ENCODE measurements at regions not wholly inside any gene's neighbourhood (a gene's known extent, or its start where the extent isn't known, plus 50 kb on each side); places are given as distances from the start of the nearest gene placed in this dataset.

GRCh38 chr7:9889554-9889953, 1084.1 kb upstream of the PHF14 start:
- H3K18ac ChIP-seq (ENCODE audit: low read depth, low read length): no peak overlapping the region
- H2AFZ ChIP-seq (replicated peaks; ENCODE audit: low read length, poor library complexity): no peak overlapping the region
- H3K4me2 ChIP-seq (ENCODE audit: low read depth, low read length): no peak overlapping the region
- H2BK5ac ChIP-seq (ENCODE audit: low read depth, low read length, poor library complexity, severe bottlenecking): no peak overlapping the region
- H3K23ac ChIP-seq (ENCODE audit: low read depth, low read length): no peak overlapping the region
- H3K79me1 ChIP-seq (ENCODE audit: low read depth in 1 of 2, low read length in 2 of 2): no peaks in the 10 kb centered on the region
- H2AK9ac ChIP-seq (replicated peaks; ENCODE audit: low read depth, low read length, poor library complexity): no peak overlapping the region
- no peaks in the 10 kb centered on the region for H4K20me1 ChIP-seq (ENCODE audit: insufficient read depth, low read length)
- no peaks in the 10 kb centered on the region for H3K4me1 ChIP-seq (ENCODE audit: control insufficient read depth, insufficient read depth, low read length)
- H3K9me1 ChIP-seq (ENCODE audit: insufficient read depth, low read length): no peaks in the 10 kb centered on the region
- ATAC-seq (ENCODE audit: low read depth) (no peak), DNase-seq (no peak)
- no peaks in the 10 kb centered on the region for H3K36me3 ChIP-seq (ENCODE audit: control insufficient read depth, insufficient read depth, low read length)
- no peak overlapping the region for H2BK20ac ChIP-seq (ENCODE audit: low read depth, low read length)
- no peak overlapping the region for H3K4me3 ChIP-seq (ENCODE audit: insufficient read depth, low read depth, low read length)
- no peak overlapping the region for H4K8ac ChIP-seq (ENCODE audit: low read depth in 2 of 2, low read length in 2 of 2)
- H2AK5ac ChIP-seq (ENCODE audit: low read depth, low read length): no peak overlapping the region
- intact Hi-C loops (cut with micrococcal nuclease): no loop called here
- H3K9me3 ChIP-seq (ENCODE audit: control insufficient read depth, insufficient read depth, low read length): peaks cover 13% of the 10 kb centered on the region
- H4K91ac ChIP-seq (ENCODE audit: insufficient read depth, low read depth, low read length): no peak overlapping the region
- no peak overlapping the region for H3K27ac ChIP-seq (ENCODE audit: insufficient read depth, low read length)
- in situ Hi-C loops (cut with MboI; ENCODE audit: low sequenced_read_pairs): no loop called here
- CTCF ChIA-PET: no interaction called here
- H3K14ac ChIP-seq (replicated peaks; ENCODE audit: low read depth, low read length): no peak overlapping the region
- POLR2A ChIA-PET (ENCODE audit: unreplicated experiment): no interaction called here
- H3K27me3 ChIP-seq (ENCODE audit: control insufficient read depth, insufficient read depth, low read length): no peaks in the 10 kb centered on the region
- no peak overlapping the region for H3K9ac ChIP-seq (ENCODE audit: low read depth, low read length)
- no peak overlapping the region for H2BK15ac ChIP-seq (ENCODE audit: low read depth, low read length)
- dilution Hi-C loops (cut with HindIII; ENCODE audit: low sequenced_read_pairs, unreplicated experiment): no loop called here
- no peak overlapping the region for H3K56ac ChIP-seq (ENCODE audit: extremely low read depth, insufficient read depth, low read length)
- H2BK120ac ChIP-seq (ENCODE audit: low read depth, low read length): no peak overlapping the region
- H3K4ac ChIP-seq (ENCODE audit: low read depth, low read length): no peak overlapping the region
- no CpG with 5 or more reads among the region's 2 CpGs for WGBS, 2 experiments (ENCODE audit: extremely low coverage in 2 of 2, insufficient read length in 1 of 2)
- BruUV-seq (replicated peaks): no TSS peak
- no peak overlapping the region for H4K5ac ChIP-seq (ENCODE audit: low read depth, low read length)
- TF ChIP-seq RFX5 (IDR thresholded peaks at IDR 0.05; ENCODE audit: low read depth, low read length) (no peak), BHLHE40 (IDR thresholded peaks at IDR 0.05; ENCODE audit: low read depth, low read length) (no peak), RCOR1 (IDR thresholded peaks at IDR 0.05; ENCODE audit: insufficient replicate concordance, low read length) (no peak), CHD1 (IDR thresholded peaks at IDR 0.05; ENCODE audit: low read depth, low read length) (no peak), FOS (IDR thresholded peaks at IDR 0.05; ENCODE audit: low read depth, low read length) (no peak)

Data from IMR-90 (cell line).